ENCODE measurements at regions not wholly inside any gene's neighbourhood (a gene's known extent, or its start where the extent isn't known, plus 50 kb on each side); places are given as distances from the start of the nearest gene placed in this dataset.
"Not testable (repeated sequence)": the region's sequence is repeated elsewhere in the genome, so short reads cannot be mapped to it uniquely, and the experiment has no call there.

GRCh38 chr2:39968037-39968436 is 189.0 kb upstream of the THUMPD2 start:
- no peaks in the 10 kb centered on the region for H4K20me1 ChIP-seq (ENCODE audit: control insufficient read depth, insufficient read depth, low read length, poor library complexity, severe bottlenecking)
- ChIA-PET POLR2A (no interaction called here), CTCF (no interaction called here)
- no peak for DNase-seq
- H3K27me3 Mint-ChIP-seq = no peaks in the 10 kb centered on the region
- H3K79me2 ChIP-seq (ENCODE audit: control insufficient read depth, insufficient read depth, low read length) = no peaks in the 10 kb centered on the region
- no peak overlapping the region for H3K27ac ChIP-seq (ENCODE audit: low read length in 2 of 2)
- H3K27me3 ChIP-seq (replicated peaks in 1 of 4; ENCODE audit: control extremely low read depth in 1 of 4, control insufficient read depth in 3 of 4, insufficient read depth in 4 of 4, low read length in 3 of 4) = no peaks in the 10 kb centered on the region
- ATAC-seq (ENCODE audit: low read depth) = no peak
- H3K9me3 Mint-ChIP-seq (ENCODE audit: insufficient read depth) = no peaks in the 10 kb centered on the region
- no peak overlapping the region for H3K4me3 Mint-ChIP-seq
- H3K36me3 ChIP-seq (replicated peaks in 1 of 2; ENCODE audit: control extremely low read depth in 1 of 2, control insufficient read depth in 1 of 2, extremely low read depth in 1 of 2, insufficient read depth in 2 of 2, low read length in 1 of 2) = no peaks in the 10 kb centered on the region
- H3K4me2 ChIP-seq (replicated peaks; ENCODE audit: low read depth, low read length, poor library complexity, severe bottlenecking) = no peak overlapping the region
- H2AFZ ChIP-seq (ENCODE audit: insufficient read depth, low read depth, low read length, poor library complexity, severe bottlenecking) = no peak overlapping the region
- peaks cover 0 to 2% (median 0%) of the 10 kb centered on the region in 3 donors for H3K9me3 ChIP-seq (ENCODE audit: control extremely low read depth in 1 of 3, control insufficient read depth in 2 of 3, insufficient read depth in 1 of 3, low read length in 2 of 3)
- H3K4me1 ChIP-seq (ENCODE audit: control insufficient read depth in 2 of 2, insufficient read depth in 2 of 2, low read length in 2 of 2) = no peaks in the 10 kb centered on the region
- intact Hi-C loops (cut with micrococcal nuclease) = no loop called here
- H3K27ac Mint-ChIP-seq = no peak overlapping the region
- H3K4me1 Mint-ChIP-seq = no peaks in the 10 kb centered on the region
- no peak overlapping the region for H3K4me3 ChIP-seq (ENCODE audit: control extremely low read depth in 1 of 5, extremely low read depth in 1 of 5, insufficient read depth in 1 of 5, low read depth in 2 of 5, low read length in 4 of 5)
- no peak overlapping the region for H3K9ac ChIP-seq (ENCODE audit: low read length)
- WGBS (ENCODE audit: insufficient coverage) = no CpG with 5 or more reads among the region's 1 CpG
- TF ChIP-seq, protein P1, sequence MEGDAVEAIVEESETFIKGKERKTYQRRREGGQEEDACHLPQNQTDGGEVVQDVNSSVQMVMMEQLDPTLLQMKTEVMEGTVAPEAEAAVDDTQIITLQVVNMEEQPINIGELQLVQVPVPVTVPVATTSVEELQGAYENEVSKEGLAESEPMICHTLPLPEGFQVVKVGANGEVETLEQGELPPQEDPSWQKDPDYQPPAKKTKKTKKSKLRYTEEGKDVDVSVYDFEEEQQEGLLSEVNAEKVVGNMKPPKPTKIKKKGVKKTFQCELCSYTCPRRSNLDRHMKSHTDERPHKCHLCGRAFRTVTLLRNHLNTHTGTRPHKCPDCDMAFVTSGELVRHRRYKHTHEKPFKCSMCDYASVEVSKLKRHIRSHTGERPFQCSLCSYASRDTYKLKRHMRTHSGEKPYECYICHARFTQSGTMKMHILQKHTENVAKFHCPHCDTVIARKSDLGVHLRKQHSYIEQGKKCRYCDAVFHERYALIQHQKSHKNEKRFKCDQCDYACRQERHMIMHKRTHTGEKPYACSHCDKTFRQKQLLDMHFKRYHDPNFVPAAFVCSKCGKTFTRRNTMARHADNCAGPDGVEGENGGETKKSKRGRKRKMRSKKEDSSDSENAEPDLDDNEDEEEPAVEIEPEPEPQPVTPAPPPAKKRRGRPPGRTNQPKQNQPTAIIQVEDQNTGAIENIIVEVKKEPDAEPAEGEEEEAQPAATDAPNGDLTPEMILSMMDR (IDR thresholded peaks at IDR 0.05) = no peak
- no peak for TF ChIP-seq EZH2 (IDR thresholded peaks at IDR 0.05; ENCODE audit: borderline replicate concordance, insufficient read depth, low read depth, low read length, poor library complexity, severe bottlenecking)

DNA sequence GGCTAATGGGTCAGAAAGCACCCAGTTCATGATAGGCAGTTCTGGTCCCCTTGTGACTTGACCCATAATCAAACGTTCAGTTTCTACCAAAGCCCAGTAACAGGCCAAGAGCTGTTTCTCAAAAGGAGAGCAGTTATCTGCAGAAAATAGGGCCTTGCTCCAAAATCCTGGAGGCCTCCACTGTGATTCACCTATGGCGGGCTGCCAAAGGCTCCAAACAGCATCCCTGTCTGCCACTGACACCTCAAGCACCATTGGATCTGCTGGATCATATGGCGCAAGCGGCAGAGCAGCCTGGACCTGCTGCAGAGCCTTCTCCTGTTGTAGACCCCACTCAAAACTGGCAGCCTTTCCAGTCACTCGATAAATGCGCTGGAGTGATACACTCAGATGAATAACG is 181.6 kb upstream of the THUMPD2 start:
- H3K4me3 Mint-ChIP-seq; H2AFZ ChIP-seq (ENCODE audit: insufficient read depth, low read depth, low read length, poor library complexity, severe bottlenecking); H3K36me3 ChIP-seq (replicated peaks in 1 of 2; ENCODE audit: control extremely low read depth in 1 of 2, control insufficient read depth in 1 of 2, extremely low read depth in 1 of 2, insufficient read depth in 2 of 2, low read length in 1 of 2); H3K4me2 ChIP-seq (replicated peaks; ENCODE audit: low read depth, low read length, poor library complexity, severe bottlenecking); H3K4me1 ChIP-seq (ENCODE audit: control insufficient read depth in 2 of 2, insufficient read depth in 2 of 2, low read length in 2 of 2); H3K4me1 Mint-ChIP-seq; H3K9ac ChIP-seq (ENCODE audit: low read length); H3K79me2 ChIP-seq (ENCODE audit: control insufficient read depth, insufficient read depth, low read length); H3K27me3 ChIP-seq (replicated peaks in 1 of 4; ENCODE audit: control extremely low read depth in 1 of 4, control insufficient read depth in 3 of 4, insufficient read depth in 4 of 4, low read length in 3 of 4); DNase-seq; intact Hi-C loops (cut with micrococcal nuclease); H3K27me3 Mint-ChIP-seq; H3K9me3 Mint-ChIP-seq (ENCODE audit: insufficient read depth); ATAC-seq (ENCODE audit: low read depth); H3K9me3 ChIP-seq (ENCODE audit: control extremely low read depth in 1 of 3, control insufficient read depth in 2 of 3, insufficient read depth in 1 of 3, low read length in 2 of 3); H3K4me3 ChIP-seq (ENCODE audit: control extremely low read depth in 1 of 5, extremely low read depth in 1 of 5, insufficient read depth in 1 of 5, low read depth in 2 of 5, low read length in 4 of 5); POLR2A ChIA-PET; H3K27ac Mint-ChIP-seq; H3K27ac ChIP-seq (ENCODE audit: low read length in 2 of 2); H4K20me1 ChIP-seq (ENCODE audit: control insufficient read depth, insufficient read depth, low read length, poor library complexity, severe bottlenecking); CTCF ChIA-PET: not testable (repeated sequence)
- WGBS (ENCODE audit: insufficient coverage) = 73% methylated on average over 5 of the region's 7 CpGs

Measured in B cell (primary cell).